ENCODE measurements at regions not wholly inside any gene's neighbourhood (a gene's known extent, or its start where the extent isn't known, plus 50 kb on each side); places are given as distances from the start of the nearest gene placed in this dataset.

GRCh38 chr9:14516656-14517055 lies 176.6 kb downstream of the ZDHHC21 start:
- H3K79me2 ChIP-seq (ENCODE audit: control insufficient read depth in 1 of 2, insufficient read depth in 2 of 2, low read length in 2 of 2): no peaks in the 10 kb centered on the region
- H3K4me3 ChIP-seq (ENCODE audit: extremely low read depth in 1 of 4, insufficient read depth in 2 of 4, low read depth in 3 of 4, low read length in 4 of 4): no peak overlapping the region
- H3K4me2 ChIP-seq (ENCODE audit: insufficient read depth in 1 of 2, low read depth in 2 of 2, low read length in 2 of 2): no peak overlapping the region
- ChIA-PET CTCF (ENCODE audit: partially characterized antibody) (interaction anchor here (1.3 to 4.6 kb wide), 5 partner anchors 11 to 143 kb away, joined by 3 to 17 read pairs (median 5); no protein-coding TSS in a partner anchor), POLR2A (ENCODE audit: partially characterized antibody) (interaction anchor here (1.4 to 2.2 kb wide), 2 partner anchors 15 to 18 kb away, joined by 3 to 6 read pairs; no protein-coding TSS in a partner anchor)
- no peak overlapping the region for H2AFZ ChIP-seq (ENCODE audit: low read length)
- H3K4me1 ChIP-seq (replicated peaks in 1 of 4; ENCODE audit: control insufficient read depth in 3 of 4, insufficient read depth in 4 of 4, low read length in 3 of 4): peaks cover 0 to 17% (median 13%) of the 10 kb centered on the region in 4 experiments; a peak in 6 of 7 replicates
- H4K5ac ChIP-seq (ENCODE audit: insufficient read length, low read depth, low read length): no peak overlapping the region
- no peak overlapping the region for H4K91ac ChIP-seq (replicated peaks; ENCODE audit: insufficient read length, low read length)
- FAIRE-seq (no peak), DNase-seq (ENCODE audit: low read depth in 1 of 2, low spot score in 2 of 2) (no peak)
- no peak overlapping the region for H3K14ac ChIP-seq (ENCODE audit: insufficient read length)
- no peak overlapping the region for H2BK120ac ChIP-seq (replicated peaks; ENCODE audit: low read depth, low read length)
- H2BK15ac ChIP-seq (ENCODE audit: low read length): no peak overlapping the region
- H4K8ac ChIP-seq (ENCODE audit: extremely low read depth, insufficient read depth, low read length): no peak overlapping the region
- no peak overlapping the region for H2BK12ac ChIP-seq (ENCODE audit: low read depth, low read length)
- no peaks in the 10 kb centered on the region for H3K79me1 ChIP-seq (ENCODE audit: low read depth, low read length)
- H3K4ac ChIP-seq (replicated peaks; ENCODE audit: insufficient read length, low read depth, low read length): no peak overlapping the region
- WGBS, 2 experiments (ENCODE audit: extremely low coverage in 1 of 2, insufficient coverage in 1 of 2, insufficient read length in 1 of 2, insufficient replicate concordance in 2 of 2, low coverage in 1 of 2, low lambda C conversion rate in 2 of 2, missing lambda C conversion rate in 1 of 2): 71% methylated on average over 2 of the region's 2 CpGs; no CpG with 5 or more reads in 1 of the 2 experiments
- no peak overlapping the region for H3K9ac ChIP-seq (replicated peaks in 1 of 4; ENCODE audit: extremely low read depth in 1 of 4, low read depth in 3 of 4, low read length in 3 of 4)
- H3K9me3 ChIP-seq (ENCODE audit: insufficient read depth in 2 of 2, low read depth in 1 of 2, low read length in 1 of 2): no peaks in the 10 kb centered on the region
- no peaks in the 10 kb centered on the region for H3K27me3 ChIP-seq (replicated peaks in 1 of 4; ENCODE audit: control insufficient read depth in 3 of 4, extremely low read depth in 1 of 4, insufficient read depth in 3 of 4, low read length in 3 of 4)
- H3K27ac ChIP-seq (ENCODE audit: low read depth, low read length): no peak overlapping the region
- no peak overlapping the region for H2BK5ac ChIP-seq (ENCODE audit: low read depth, low read length)
- H2BK20ac ChIP-seq (ENCODE audit: low read length): no peak overlapping the region
- no peak overlapping the region for H3K56ac ChIP-seq (replicated peaks; ENCODE audit: insufficient read length, low read depth, low read length)
- H3K36me3 ChIP-seq (ENCODE audit: control insufficient read depth in 2 of 4, insufficient read depth in 4 of 4, low read length in 3 of 4): no peaks in the 10 kb centered on the region
- no peak overlapping the region for H3K23ac ChIP-seq (ENCODE audit: insufficient read length)
- H4K20me1 ChIP-seq (replicated peaks in 1 of 2; ENCODE audit: control insufficient read depth in 1 of 2, insufficient read depth in 2 of 2, low read length in 2 of 2): no peaks in the 10 kb centered on the region
- no peak overlapping the region for H2AK5ac ChIP-seq (ENCODE audit: low read depth, low read length)
- H3K23me2 ChIP-seq (ENCODE audit: low read depth, low read length): no peaks in the 10 kb centered on the region
- H3K18ac ChIP-seq (ENCODE audit: extremely low read depth, low read length): no peak overlapping the region
- TF ChIP-seq EGR1 (IDR thresholded peaks at IDR 0.05; ENCODE audit: borderline replicate concordance, low read depth, low read length) (no peak), BCL11A (IDR thresholded peaks at IDR 0.05; ENCODE audit: low read depth in 2 of 2, low read length in 2 of 2) (no peak), SIRT6 (IDR thresholded peaks at IDR 0.05; ENCODE audit: low read length) (no peak), HDAC6 (IDR thresholded peaks at IDR 0.05; ENCODE audit: low read depth, low read length) (no peak), EP300 (IDR thresholded peaks at IDR 0.05; ENCODE audit: borderline replicate concordance in 1 of 2, low read depth in 2 of 2, low read length in 2 of 2) (no peak), ATF2 (IDR thresholded peaks at IDR 0.05; ENCODE audit: low read length) (no peak), PHF8 (conservative IDR thresholded peaks at IDR 0.05; ENCODE audit: low read depth, low read length) (no peak), CHD2 (IDR thresholded peaks at IDR 0.05; ENCODE audit: low read length) (no peak), YY1 (IDR thresholded peaks at IDR 0.05; ENCODE audit: low read depth, low read length) (no peak), CHD1 (IDR thresholded peaks at IDR 0.05; ENCODE audit: low read depth, low read length) (no peak), CREB1 (IDR thresholded peaks at IDR 0.05) (no peak)
